ENCODE measurements at regions not wholly inside any gene's neighbourhood (a gene's known extent, or its start where the extent isn't known, plus 50 kb on each side); places are given as distances from the start of the nearest gene placed in this dataset.
A peak's percentile ranks its signal among the peaks of the same experiment; 100 is the strongest.

- DNase-seq: peak in 8 of 14 donors; percentile 2 to 53 (median 17)
Observed at GRCh38 chr11:92667486-92668152, 301.8 kb upstream of the MTNR1B start.

GRCh38 chr11:92670308-92670890 is 299.1 kb upstream of the MTNR1B start:
- DNase-seq: no peak

- DNase-seq: no peak
Observed at GRCh38 chr11:92671081-92671480, 298.4 kb upstream of the MTNR1B start.

GRCh38 chr11:92675303-92675702 is 294.1 kb upstream of the MTNR1B start:
- DNase-seq: no peak

- DNase-seq: no peak
Observed at GRCh38 chr11:92675810-92676209, 293.6 kb upstream of the MTNR1B start.

GRCh38 chr11:92678008-92678611 is 291.3 kb upstream of the MTNR1B start:
- DNase-seq: no peak

GRCh38 chr11:92681586-92681985 is 287.9 kb upstream of the MTNR1B start:
- DNase-seq: no peak

- DNase-seq: no peak
Observed at GRCh38 chr11:92682136-92682535, 287.3 kb upstream of the MTNR1B start.

- DNase-seq: no peak
Observed at GRCh38 chr11:92682952-92683351, 286.5 kb upstream of the MTNR1B start.

GRCh38 chr11:92685049-92685448 is 284.4 kb upstream of the MTNR1B start:
- no peak for DNase-seq

- DNase-seq: no peak
Observed at GRCh38 chr11:92687724-92688123, 281.7 kb upstream of the MTNR1B start.

- no peak for DNase-seq
Observed at GRCh38 chr11:92688416-92688815, 281.0 kb upstream of the MTNR1B start.

- DNase-seq: no peak
Observed at GRCh38 chr11:92692826-92693546, 276.5 kb upstream of the MTNR1B start.

GRCh38 chr11:92696076-92696475 is 273.4 kb upstream of the MTNR1B start:
- no peak for DNase-seq

- no peak for DNase-seq
Observed at GRCh38 chr11:92697461-92698312, 271.8 kb upstream of the MTNR1B start.

GRCh38 chr11:92698742-92699141 is 270.7 kb upstream of the MTNR1B start:
- no peak for DNase-seq

GRCh38 chr11:92702037-92702804 is 267.2 kb upstream of the MTNR1B start:
- DNase-seq: no peak

- no peak for DNase-seq
Observed at GRCh38 chr11:92702805-92703448, 266.5 kb upstream of the MTNR1B start.

- DNase-seq: no peak
Observed at GRCh38 chr11:92703449-92703830, 266.0 kb upstream of the MTNR1B start.

GRCh38 chr11:92707173-92707619 is 262.3 kb upstream of the MTNR1B start:
- no peak for DNase-seq

- DNase-seq: no peak
Observed at GRCh38 chr11:92707665-92708064, 261.8 kb upstream of the MTNR1B start.
